GM21786 (cell line): ENCODE measurements at regions not wholly inside any gene's neighbourhood (a gene's known extent, or its start where the extent isn't known, plus 50 kb on each side); places are given as distances from the start of the nearest gene placed in this dataset.

Experiments used
- ATAC-seq: cut with Tn5 transposase; IDR thresholded peaks from one replicate; pipeline ENCODE4 v1.9.1; 2021; ENCODE audit not compliant: unreplicated experiment

GRCh38 chr3:2041931-2042330, 56.7 kb upstream of the CNTN4 start:
- ATAC-seq = no peak
